CMK (cell line): ENCODE measurements at regions not wholly inside any gene's neighbourhood (a gene's known extent, or its start where the extent isn't known, plus 50 kb on each side); places are given as distances from the start of the nearest gene placed in this dataset.

ENCODE experiments used
- DNase-seq: peaks from one replicate; pipeline ENCODE4 v3.0.0-alpha.2; 2010; ENCODE audit warnings: low read depth

DNA sequence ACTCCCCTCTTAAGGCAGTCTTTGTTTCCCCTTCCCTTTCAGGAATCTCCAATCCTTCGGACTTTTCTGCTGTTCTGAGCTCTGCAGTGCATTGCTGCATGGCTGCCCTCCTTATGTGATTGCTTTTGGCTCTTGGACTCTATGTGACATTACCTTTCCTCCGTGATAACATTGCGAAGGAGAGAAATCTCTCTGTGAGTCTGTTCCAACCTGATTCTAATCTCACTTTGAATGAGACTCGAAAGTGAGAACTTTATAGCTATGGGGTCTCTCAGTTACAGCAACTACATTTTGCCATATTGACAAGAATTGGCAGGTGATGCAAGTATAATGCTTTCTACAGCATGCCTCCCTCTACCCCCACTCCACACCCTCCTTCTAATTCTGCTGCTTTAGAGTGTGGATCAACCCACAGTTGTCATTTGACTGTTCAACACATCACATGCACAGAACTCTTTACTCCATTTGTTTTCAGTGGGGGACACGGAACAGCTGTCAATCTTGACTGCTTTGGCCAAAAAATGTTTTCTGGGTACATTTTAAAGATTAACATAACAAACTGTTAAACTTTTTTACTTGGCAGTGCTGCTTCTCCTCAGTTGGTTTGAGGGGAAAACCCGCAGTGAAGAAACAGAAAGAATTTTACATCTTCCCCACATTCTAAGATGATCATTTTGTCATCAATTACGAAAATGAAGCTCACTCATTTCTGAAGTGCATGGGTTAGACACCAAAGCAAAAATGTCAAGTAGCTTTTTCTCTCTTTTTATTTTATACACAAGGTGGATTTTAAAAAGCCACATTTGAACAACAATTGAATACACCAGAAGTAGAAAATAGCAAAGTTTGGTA lies 125.5 kb upstream of the RMST start:
- no peak for DNase-seq

DNA sequence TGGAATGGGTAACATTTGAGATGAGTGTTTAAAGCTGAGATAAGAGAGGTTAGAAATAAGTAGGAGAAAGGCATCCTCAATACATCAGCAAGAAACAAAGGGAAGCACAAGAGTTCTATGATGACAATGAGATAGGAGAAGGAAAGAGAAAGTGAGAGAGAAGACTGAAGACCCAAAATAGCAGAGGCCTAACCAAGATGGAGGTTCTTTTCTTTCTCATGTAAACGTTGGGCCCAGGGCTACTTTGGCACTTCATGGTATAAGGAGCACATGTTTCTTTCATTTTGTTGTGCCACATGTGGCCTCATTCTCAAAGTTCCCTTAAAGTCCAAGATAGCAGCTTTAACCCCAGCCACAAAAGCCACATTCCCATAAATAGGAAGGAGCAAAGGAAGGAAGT lies 120.5 kb upstream of the RMST start:
- no peak for DNase-seq

DNA sequence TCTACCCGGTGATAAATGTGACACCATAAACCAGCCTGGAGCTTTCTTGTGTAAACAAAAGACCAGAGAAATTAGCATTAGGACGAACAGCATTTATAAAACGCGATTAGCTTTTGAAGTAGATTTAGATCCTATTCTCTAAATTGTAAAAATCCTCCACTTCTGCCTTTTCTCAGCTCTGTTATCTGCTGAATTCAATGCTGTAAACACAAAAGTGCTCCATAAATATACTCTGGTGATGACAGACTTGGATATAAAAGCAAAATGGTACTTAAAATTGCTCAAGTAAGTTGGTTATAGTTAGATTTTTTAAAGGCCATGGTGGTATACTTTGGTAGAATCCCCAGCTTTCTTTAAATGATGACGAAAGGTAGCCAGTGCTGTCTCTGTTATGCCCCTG lies 114.6 kb upstream of the RMST start:
- DNase-seq = no peak

DNA sequence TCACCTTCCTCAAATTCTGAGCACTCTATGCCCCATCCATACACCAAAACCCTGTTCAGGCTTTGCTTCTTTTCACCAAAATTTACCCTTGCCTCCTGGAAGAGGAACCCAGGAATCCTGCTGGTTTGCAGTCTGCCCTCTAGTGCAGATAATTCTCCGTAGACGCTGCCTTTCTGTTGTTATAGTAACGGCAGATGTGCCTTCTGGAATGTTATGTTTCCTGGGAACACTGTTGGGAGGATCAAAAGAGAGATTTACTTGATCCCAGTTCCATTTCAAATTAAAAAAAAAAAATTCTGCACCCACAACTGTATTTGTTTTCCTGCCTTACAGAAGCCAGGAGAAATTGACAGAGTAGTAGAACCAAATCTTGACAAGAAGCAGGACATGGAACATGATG lies 104.2 kb upstream of the RMST start:
- no peak for DNase-seq

DNA sequence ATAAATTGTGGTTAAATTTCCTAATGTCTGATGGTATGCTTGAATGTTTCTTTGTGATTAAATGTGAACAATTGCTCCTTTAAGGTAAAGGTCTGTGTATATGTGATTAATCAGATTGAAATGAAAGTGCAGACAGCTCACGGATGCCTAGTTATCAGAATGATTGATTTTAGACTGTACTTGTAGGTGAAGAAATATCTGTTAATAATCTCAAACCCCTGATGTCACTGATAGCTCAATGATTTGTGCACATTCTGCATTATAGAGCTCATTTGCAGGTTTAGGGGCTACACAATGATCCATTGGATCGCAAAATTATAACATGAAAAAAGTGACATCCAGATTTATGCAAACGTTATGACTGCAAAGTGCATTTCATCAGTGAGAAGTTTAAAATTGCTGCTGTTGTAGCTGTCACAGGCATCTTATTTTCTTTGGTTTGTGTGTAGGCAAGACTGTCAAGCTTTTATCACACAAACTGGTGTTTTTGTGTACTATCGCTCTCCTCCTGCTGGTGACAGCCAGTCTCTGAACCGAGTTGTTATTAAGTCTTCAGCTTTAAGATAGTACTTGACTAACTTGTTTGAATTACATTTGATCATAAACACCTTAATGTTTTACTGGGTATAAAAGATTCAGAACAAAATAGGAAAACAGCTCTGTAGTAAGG lies 103.4 kb upstream of the RMST start:
- DNase-seq = no peak

DNA sequence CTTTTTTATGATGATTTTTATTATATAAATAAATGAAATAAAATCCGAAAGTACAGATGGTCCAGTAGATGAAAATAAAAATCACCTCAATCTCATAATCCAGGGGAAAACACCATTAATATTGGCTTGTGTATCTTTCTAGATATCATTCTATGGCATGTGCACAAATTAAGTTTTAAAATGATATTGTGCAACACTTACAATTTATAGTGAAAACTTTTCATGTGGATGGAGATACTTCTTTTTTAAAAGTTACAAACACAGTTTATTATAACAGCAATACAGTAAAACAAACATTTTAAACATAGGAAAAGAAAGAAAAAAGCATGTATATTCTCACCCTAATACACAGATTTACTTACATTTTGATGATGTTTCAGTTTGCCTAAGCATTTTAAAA lies 98.9 kb upstream of the RMST start:
- DNase-seq = no peak

DNA sequence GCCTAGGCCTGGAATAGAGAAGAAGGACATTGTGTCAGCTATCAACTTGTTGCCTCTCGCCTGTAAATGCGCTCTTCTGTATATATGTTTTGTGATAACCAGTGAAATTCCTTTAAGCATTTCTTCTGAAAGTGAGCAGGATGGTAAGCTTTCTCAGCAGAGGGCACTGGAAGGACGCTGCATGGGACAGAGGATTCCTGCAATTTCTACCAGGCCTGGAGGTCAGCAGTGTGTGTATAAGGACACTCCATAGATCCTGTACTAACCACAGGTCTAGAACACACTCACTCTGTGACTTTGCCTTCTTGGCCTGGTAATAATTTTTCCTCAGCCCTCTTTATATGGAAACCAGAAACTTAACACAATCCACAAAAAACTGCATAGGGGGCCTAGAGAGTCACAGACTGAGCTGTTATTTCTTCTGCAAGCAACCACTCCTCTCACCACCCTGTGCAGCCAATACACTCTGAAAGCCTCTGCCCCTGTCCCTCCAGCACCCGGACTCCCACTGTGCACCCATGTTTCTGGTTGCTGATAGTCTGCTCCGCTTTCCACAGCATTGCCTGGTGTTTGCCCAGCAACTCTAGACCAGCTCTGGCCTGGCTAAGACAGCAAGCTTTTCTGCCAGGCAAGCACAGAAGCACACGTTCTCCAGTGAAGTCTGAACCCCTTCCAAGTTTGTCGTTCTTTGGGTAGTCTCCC lies 94.0 kb upstream of the RMST start:
- no peak for DNase-seq

DNA sequence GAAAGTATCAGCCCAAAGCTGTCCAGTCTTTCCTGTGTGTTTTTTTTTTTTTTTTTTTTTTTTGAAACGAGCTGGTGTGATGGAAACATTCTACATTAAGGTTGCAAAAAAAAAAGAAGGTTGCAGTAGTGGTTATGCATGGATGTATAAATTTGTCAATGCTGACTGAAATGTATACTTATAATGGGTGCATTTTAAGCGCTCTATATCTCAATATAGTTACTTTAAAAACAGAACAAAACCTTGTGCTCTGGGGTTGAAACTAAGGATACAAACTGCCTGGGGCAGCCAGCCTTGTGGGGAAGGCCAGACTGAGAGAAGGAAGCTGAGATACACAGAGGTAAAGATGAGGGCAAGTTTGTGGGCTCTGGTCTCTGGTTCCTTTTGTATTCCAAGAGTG lies 87.3 kb upstream of the RMST start:
- DNase-seq = no peak

DNA sequence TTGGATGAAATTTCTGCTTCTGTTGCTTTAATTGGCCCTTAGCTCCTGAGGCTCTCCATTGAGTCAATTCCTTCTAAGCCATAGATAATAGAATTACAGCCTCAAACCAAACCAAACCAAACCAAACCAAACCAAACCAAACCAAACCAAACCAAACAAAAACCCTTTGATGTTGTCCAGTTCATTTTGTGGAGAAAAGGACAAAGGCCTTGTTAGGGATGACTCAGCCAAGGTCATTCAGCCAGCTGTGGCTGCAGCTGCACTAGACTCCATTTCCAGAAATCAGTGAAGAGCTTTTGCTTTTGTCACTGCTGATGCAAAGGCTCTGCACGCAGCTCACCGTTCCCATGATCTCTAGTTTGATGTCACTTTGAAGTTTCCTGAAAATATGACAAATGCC lies 82.2 kb upstream of the RMST start:
- DNase-seq = no peak

DNA sequence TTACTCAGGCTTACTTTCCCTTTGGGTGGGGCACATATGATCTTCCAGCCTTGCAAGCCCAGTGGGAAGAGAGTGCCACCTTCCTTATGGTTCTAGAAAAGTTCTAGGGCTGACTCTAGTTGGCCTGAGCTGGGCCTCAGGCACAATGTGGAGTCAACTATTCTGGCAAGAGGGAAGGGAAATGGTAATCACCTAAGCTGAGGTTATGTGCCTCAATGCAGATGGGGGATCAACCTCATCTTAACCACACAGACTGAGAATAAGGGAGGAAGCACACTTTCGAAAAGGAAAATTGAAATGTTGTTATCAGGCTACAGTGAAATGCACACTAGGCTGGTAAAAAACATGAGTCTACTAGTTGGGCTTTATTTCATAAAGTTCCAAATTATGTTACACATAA lies 77.5 kb upstream of the RMST start:
- no peak for DNase-seq

DNA sequence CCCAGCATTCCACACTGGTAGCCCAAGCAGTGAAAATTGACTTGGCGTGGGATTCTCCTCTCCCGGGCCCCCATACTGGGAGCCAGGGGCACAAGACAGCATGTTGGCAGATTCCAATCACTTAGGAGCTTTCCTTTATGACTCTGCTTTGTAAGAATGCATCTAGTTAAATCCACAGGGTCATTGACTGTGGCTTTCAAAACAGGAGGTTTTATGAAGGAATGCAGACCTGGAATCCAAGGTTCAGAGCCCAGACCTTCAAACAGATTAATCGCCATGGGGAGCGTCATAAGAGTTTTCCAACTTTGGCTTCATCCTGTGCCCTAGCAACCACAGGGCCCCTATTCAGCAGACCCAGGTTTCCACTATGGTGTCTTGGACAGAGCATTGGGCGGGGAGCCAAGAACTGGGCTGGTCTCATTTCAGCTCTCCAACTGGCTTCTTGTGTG lies 76.4 kb upstream of the RMST start:
- no peak for DNase-seq

DNA sequence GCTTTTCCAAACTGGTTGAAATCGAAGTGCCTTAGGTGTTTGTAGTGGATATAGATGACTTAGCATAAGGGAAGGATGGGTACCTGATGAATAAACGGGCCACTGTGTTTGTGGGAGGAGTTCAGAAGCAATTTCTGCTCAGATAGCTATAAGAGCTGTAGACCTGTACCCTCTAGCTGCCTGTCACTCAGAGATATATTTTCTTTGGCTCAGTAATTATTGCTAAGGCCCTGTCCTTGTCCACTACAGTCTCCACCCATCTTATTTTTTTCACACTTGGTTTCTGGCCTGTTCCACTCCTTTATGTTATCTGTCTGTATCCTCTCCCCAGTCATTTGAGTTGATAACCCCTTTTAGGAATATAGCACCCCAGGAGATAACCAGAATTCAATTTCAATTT lies 74.8 kb upstream of the RMST start:
- DNase-seq = no peak

DNA sequence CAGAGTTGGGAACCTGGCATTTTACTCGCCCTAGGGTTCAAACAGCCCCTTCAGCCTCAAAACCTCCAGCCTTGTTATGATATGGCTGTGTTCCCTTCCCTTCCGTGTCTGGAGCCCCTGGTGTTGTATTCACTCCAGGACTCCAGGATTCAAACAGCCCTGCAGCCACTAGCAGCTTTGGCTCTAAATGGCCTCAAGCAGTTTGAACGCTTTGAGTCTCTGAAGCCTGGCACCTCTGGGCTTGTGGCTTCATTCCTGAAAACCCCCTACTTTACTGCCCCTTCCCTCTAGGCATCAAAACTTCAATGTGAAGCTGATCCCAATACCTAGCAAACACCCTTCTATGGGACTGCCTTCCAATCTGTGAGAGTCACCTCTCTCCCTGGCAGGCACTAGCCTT lies 67.9 kb upstream of the RMST start:
- no peak for DNase-seq

DNA sequence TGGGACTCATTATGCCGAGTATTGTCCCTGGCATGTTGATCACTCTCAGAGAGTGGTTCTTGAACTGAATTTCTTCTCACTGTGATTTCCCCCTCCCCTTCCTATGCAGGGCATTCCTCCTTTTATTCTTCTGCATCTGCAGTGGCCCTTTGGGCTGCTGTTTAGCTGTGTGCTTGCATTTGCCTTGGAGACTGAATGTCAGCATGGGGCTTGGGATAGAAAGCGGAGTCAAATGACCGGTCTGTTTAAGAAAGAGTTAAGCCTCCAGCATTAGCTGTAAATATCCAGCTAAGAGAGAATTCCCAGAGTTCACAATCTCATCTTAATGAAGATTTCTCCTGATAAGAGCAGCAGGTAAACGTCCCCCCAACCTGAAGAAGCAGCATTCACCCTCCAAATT lies 65.6 kb upstream of the RMST start:
- no peak for DNase-seq

DNA sequence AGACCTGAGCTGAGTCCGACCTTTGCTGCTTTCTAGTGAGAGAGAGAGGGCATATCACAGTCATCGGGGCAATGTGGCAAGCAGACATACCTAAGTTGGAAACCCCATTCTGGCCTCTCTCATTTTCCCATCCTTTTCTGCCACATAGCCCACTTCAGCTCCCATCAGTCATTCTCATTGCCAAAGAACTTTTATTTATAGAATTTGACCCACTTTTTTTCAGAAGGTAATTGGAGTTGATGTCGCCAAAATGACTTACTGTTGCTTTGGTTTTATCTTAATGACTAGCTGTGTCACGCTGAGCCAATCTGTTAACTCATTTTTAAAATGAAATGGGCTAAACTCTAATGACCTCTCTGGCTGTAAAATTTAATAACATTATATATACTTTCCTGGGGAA lies 63.9 kb upstream of the RMST start:
- no peak for DNase-seq

DNA sequence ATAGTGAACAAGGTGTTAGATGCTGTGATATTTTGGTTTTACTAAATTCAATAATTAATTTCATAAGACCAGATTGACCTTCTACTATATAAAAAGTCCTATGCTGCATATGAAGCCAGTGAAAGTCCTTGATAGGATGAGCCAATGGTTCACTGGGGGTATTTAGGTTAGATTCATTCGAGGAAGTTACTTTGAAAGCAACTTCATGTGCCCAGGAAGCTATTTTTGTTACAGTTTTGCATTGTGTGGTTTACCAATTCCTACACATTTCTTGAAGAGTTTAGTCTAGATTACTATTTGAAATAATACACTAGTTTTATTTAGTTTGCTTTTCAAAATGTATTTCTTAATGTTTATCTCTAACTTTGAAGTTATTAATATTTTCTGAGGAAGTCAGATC lies 58.5 kb upstream of the RMST start:
- no peak for DNase-seq

DNA sequence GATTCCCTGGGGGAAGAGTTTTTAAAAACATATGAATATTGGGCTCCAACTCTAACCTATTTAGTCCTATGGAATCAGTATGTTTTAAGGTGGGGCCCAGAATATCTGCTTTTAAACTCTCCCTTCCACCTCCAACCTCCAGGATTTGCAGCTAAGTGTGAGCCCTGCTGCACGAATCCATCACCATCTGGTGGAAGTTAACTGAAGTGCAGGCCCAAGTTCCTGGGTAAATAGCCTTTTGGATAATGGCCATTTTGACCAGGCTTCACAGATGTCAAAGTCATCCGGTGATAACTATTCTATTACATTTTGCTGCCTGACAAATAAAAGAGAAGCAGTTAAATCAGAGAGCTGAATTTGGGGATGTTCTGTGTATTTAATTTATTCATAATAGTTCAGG lies 58.1 kb upstream of the RMST start:
- DNase-seq = no peak

DNA sequence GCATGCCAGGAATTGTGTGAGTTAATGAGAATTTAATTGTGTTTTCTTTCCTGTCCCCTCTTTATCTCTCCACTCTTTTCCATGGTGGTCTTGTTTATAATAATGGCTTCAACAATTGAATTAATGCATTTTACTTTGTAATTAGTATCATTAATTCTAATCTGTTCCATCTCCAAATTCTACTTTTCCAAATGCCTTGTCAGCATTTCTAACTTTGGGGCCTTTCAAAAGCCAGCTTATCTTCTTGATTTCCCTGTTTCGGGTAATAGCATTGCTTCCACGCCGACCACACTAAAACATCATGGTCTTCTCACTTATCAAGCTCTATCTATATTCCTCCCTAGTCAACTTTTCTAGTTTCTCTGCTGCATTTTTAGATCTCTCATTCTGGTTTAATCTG lies 54.2 kb upstream of the RMST start:
- no peak for DNase-seq

DNA sequence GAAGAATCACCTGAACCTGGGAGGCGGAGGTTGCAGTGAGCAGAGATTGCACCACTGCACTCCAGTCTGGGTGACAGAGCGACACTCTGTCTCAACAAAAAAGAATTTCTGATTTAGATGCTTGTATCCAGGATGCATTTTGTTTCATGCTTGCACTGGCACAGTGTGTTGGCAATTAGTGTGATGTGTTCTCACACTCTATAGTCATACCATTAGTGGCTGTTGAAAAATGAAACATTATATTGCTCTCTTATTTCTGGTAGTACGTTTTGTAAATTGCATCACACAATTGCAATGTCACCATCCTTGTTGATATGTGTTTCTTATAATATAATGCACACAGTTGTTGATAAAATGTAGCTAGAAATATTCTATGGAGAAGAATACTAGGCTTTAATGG lies 51.3 kb upstream of the RMST start:
- DNase-seq = no peak
